ENCODE measurements at regions not wholly inside any gene's neighbourhood (a gene's known extent, or its start where the extent isn't known, plus 50 kb on each side); places are given as distances from the start of the nearest gene placed in this dataset.
"Not testable (repeated sequence)": the region's sequence is repeated elsewhere in the genome, so short reads cannot be mapped to it uniquely, and the experiment has no call there.

DNA sequence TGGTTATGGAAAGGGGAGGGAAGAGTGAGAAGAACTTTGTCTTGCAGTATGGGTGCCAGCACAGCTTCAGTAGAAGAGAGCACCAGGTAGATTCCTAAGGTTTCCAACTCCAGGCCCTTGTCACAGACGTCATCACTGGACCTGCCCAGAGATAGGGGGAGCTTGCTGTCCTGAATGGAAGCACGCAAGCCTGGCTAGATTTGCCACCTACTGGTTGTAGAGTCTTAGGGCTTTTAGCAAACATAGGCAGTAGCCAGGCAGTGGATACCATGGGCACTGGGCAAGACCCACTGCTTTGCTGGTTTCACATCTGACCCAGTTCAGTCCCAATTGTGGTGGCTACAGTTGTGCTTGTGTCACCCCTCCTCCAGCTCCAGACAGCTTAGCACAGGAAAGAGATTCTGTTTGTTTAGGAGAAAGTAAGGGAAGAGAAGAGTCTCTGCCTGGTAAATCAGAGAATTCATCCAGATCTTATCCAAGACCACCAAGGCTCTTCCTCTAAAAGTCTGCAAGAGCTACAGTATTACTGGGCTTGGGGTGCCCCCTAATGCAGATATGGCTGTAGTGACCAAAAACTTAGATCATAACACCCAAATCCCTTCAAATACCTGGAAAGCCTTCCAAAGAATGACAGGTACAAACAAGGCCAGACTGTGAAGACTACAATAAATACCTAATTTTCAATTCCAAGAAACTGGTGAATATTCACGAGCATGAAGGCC lies 158.9 kb downstream of the HINT1 start:
- no peak for DNase-seq (ENCODE audit: low read depth in 2 of 2, low spot score in 1 of 2)

DNA sequence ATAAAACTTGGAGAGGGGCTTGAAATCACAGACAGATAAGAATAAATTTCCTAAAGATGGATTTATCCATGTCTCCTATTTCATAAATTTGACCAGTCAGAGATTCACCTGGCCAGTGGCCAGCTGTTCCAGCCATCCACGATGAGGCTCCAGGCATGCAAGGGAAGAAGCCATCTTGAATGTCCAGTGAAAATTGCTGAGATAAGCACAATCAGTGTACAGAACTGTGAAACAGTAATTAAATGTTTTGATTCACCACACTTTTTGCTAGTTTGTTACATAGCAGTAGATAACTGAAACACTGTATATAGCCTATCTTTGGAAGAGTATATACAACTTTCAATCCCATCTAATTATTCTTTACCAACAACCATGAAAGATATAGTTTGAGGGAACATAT lies 163.5 kb downstream of the HINT1 start:
- DNase-seq (ENCODE audit: low read depth in 2 of 2, low spot score in 1 of 2), result no peak

DNA sequence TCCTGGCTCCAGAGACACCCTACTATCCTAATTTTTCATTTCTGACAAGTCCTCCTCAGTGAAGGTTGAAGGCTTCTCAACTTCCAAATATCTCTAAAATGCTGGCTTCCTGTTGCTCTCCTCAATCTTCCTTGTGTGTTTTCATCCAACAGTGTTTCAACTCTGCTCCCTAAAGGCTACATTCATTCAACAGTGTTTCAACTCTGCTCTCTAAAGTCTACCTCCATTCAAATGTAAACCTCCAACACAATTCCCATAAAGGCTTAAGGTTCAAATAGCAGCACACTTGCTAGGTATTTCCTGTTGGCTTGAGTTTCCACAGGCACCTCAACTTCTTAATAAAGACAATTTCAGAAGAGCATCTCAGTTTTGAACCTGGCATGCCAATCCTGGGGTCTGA lies 164.8 kb downstream of the HINT1 start:
- DNase-seq (ENCODE audit: low read depth in 2 of 2, low spot score in 1 of 2), result no peak

DNA sequence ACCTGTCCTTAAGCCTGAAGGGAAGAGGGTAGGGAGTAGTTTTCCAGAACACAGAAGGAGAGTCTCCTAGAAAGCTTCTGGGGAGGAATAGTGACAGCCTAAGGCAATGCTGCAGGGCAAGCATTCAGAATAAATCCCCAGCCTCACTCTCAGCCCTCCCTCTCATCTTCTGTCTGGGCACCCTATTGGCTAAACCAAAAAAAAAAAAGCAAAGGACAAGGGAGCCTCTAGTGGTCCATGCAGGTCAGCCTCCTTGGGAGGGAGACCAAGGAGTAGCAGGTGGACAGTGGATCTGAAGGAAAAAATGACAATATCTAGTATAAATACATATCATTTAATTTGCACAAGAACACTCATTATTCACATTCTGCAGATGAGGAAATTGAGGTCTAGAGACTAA lies 168.3 kb downstream of the HINT1 start:
- not testable (repeated sequence) for DNase-seq (ENCODE audit: low read depth in 2 of 2, low spot score in 1 of 2)

DNA sequence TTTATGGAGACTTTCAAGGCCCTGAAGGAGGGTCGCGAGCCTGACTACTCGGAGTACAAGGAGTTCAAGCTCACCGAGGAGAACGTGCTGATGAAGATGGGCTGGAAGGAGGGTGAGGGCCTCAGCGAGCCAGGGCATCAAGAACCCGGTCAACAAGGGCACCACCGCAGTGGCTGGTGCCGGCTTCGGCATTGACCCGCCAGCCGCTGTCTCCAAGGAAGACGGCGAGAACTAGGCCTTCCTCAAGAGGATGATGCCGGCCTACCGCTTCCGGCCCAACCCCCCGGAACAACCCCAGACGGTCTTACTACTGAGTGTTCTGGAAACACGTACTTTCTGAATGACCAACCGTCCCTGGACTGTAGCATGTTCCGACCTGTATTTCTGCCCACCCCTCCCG lies 169.2 kb downstream of the HINT1 start:
- DNase-seq (ENCODE audit: low read depth in 2 of 2, low spot score in 1 of 2), result no peak

DNA sequence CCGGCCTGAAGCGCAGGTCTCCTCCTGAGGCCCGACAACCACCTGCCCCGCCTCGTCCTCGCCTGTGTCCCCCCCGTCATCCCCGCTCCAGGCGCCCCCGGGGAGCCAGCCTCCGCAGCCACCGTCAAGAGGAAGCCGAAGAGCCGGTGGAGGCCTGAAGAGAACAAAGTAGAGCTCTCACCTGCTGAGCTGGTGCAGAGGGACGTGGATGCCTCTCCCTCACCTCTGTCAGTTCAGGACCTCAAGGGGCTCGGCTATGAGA lies 169.9 kb downstream of the HINT1 start:
- no peak for DNase-seq (ENCODE audit: low read depth in 2 of 2, low spot score in 1 of 2)

DNA sequence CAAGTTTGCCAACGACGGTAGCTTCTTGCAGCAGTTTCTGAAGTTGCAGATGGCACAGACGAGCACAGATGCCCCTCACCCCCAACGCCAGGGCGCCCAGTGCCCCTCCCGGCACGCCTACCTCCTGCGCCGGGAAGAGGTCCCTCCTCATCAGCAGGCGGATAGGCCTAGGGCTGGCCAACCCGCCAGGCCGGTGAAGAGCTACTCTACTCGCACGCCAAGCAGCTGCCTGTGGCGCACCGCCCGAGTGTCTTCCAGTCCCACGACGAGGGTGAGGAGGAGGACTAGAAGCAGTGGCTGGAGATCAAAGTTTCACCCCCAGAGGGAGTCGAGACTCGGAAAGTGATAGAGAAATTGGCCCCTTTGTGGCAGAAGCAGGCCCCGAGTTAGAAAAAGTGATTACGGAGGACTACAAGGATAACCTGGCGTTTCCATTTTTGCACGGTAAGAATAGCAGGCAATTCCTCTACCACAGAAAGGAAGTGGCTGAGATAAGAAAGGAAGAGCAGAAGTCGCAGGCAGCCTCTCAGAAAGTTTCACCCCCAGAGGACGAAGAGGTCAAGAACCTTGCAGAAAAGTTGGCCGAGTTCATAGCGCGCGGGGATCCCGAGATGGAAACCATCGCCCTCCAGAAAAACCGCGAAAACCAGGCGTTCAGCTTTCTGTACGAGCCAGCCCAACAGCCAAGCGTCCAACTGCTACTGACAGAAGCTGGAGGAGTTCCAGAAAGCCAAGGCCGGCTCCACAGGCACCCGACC lies 170.4 kb downstream of the HINT1 start:
- no peak for DNase-seq (ENCODE audit: low read depth in 2 of 2, low spot score in 1 of 2)

DNA sequence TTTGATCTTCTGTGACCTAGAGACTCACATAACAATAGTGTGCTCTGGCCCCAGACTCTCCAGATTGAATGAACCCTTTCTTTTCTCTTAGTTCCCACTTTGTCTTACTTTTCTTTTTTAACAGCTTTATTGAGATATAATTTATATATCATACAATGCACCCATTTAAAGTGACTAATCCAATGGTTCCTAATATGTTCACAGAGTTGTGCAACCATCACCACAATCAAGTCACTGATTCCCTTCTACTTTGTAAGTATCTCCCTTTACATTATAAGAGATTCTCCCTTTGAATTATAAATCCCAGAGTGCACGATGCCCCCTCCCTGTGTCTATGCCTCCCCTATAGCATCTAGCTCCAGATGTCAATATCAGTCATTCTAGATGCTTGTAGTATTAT lies 172.4 kb downstream of the HINT1 start:
- DNase-seq (ENCODE audit: low read depth in 2 of 2, low spot score in 1 of 2), result no peak

DNA sequence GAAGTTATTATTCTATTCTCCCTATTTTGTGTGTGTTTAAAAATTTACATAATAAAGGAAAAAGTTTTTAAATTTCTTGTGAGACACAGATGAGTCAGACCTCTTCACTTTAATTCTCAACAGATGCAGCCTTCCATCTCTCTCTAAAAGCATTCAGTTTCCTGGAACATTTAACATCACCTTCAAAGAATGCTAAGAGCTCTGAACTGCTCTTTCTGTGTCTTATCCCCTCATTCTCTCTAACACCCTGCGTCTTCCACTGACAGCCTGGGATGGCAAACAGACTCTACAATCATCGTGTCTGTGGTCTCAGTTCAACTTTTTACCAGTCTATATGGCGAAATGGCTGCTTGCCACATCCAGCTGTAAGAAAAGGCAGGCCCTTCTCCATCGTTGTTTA lies 173.0 kb downstream of the HINT1 start:
- DNase-seq (ENCODE audit: low read depth in 2 of 2, low spot score in 1 of 2), result no peak

DNA sequence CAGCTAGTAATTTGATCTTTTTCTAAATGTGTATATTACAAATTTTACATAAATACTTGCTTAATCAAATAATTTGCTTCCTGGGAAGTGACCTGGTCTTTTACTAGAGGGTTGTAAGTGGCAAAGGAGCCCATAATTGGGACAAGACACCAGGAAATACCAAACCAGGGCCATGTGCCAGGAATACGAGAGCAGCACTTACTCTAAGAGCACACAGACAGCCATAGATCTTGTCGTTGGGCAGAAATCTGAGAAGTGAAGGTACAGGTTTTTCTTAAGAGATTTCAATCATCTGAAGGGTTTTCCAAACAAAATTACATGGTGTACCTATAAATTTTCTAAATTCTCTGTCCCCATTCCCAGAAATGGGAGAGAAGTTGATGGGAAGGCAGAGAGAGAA lies 179.3 kb downstream of the HINT1 start:
- no peak for DNase-seq (ENCODE audit: low read depth in 2 of 2, low spot score in 1 of 2)

DNA sequence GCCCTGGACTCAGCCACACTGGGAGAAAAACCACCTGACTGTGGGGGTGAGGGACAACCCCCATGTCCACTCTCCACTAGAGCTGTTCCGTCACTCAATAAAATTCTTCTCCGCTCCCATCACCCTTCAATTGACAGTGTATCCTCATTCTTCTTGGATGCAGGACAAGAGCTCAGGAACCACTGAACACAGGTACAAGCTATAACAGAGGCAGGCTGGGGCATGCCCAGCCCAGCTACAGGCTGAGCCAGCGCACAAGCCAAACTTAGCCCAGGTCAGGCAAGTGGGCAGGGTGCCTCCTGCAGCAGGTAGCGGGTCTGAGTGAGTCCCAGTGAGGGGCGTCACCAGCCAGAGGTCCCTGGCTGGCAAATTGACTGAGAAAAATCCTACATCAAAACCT lies 183.4 kb downstream of the HINT1 start:
- DNase-seq (ENCODE audit: low read depth in 2 of 2, low spot score in 1 of 2), result no peak

DNA sequence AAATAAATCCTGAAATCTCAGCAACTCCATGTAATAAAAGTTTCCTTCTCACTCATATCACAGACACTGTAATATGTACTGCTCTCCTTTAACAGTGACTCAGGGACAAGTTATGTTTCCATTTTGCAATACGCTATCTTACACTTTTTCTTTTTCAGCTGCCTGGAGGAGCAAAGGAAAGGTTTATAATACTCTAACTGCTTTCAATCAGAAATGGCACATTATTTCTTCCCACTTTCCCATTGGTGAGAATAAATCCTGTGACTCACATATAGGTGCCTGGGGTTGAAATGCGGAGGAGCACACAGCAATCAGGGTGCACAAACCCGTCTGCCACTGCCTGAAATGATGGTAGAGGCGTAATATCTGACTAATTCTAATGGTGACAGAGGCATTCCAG lies 186.6 kb downstream of the HINT1 start:
- no peak for DNase-seq (ENCODE audit: low read depth in 2 of 2, low spot score in 1 of 2)

DNA sequence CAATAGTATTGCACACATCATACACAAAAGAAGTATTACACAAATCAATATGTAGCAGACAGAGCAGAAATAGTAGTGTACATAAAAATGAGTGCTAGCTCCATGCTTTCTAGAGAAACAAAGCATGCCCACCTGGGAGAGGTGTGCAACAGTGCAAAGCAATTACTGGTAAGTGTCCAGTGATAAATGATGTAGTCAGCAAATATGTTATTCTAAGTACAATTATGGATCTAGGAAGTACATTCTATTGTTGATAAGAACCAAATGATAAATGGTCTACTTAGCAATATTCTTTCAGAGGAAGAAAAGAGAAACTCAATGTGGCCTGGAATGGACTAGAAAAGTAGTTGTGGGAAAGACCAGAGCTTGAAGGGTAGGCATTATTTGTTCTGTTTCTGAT lies 188.6 kb downstream of the HINT1 start:
- no peak for DNase-seq (ENCODE audit: low read depth in 2 of 2, low spot score in 1 of 2)

DNA sequence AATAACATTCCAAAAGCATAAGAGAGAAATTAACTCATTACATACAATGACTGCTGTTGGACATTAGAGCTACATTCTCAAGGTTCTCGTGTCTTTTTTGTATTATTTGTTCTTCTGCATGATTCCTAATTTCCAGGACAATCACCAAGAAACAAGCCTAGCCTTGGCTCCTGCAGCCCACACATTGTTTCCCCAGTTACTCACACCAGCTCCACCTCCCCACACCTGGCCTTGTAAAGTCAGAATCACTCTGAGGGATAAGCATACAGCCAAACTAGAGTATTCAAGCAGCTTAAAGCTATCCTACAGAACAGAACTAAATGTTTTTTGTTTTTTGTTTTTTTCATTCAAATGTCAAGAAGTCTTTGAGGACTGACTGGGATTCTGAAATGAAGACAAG lies 189.2 kb downstream of the HINT1 start:
- DNase-seq (ENCODE audit: low read depth in 2 of 2, low spot score in 1 of 2), result no peak

DNA sequence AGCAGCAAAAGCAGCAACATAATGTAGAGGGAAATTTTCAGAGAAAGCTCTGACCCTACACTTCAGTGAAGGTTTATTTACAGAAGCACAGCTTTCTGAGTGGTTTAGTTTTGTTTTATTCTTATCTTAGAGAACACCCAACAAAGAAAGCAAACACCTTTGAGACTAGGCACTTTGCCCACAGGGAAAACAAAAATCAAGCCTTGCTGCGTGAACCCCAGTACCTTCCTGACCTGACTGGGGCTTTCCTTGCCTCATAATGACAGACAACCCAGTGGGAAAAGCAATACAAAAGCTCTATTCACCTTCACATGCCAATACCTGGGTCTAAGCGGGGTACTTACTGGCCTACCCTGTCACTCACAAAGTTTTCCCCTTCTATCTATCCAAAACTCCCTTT lies 189.8 kb downstream of the HINT1 start:
- no peak for DNase-seq (ENCODE audit: low read depth in 2 of 2, low spot score in 1 of 2)

DNA sequence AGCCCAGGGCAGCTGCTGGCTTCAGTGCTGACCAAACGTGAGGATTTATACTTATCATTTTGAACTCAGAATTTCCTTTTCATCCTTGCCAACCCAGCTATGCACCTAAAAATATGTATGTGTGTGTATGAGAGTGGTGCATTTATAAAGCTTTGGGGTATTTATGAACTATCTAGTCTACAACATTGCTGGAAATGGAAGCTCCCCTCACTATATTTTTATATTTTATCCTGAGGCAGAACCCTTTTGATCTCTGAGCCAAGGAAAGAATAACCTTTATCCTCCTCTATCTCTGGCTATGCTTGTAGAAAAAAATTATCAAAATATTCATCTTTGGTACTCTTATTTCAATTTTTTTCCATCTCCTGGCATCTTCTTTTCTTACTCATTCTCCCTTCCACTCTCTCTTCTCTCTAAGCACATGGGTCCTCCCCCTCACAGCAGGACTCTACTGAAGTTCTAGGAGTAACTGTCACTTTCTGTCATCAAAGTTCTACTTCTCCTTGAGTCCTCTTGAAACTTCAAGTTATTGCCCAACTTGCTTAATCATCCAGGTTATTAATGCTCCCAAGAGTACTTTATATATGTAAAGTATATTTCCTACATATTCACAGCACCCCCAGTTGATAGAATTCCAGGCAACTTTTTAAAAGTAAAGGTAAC lies 190.9 kb downstream of the HINT1 start:
- DNase-seq (ENCODE audit: low read depth in 2 of 2, low spot score in 1 of 2), result no peak

DNA sequence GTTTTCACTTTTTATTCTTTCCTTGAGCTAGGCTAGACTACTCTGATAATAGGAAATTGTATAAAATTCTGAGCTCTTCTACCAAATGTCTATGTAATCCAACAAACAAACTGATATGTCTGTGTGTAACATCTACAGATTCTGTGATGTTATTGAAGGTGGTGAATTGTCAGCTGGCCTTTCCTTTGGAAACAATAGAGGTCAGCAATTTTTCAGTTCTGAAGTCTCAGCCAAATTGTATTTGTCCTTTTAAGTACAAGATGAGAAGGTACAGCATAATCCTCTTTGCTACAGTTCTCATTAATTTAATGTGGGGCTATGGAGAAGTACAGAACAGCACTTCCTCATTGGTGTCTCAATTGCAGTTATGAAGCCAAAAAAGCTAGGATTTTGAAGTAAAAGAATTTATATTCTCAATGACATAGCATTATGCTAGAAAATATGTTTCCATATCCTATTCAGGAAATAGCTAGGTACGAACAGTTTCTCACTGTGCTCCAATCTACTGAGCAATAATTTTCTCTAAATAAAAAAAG lies 198.0 kb downstream of the HINT1 start:
- no peak for DNase-seq (ENCODE audit: low read depth in 2 of 2, low spot score in 1 of 2)

DNA sequence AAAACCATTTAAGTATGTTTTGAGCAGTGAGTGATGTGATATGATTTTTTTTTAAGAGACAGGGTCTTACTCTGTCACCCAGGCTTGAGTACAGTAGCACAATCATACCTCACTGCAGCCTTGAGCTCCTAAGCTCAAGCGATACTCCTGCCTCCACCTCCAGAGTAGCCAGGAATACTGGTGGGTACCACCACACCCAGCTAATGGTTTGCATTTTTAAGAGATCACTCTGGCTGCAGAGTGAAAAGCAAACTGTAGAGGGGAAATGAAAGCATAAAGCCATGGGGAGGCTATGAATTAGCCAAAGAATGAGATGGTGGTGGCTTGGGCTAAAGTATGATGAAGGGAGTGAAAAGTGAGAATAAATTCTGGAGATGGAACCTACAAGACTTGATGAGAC lies 199.1 kb downstream of the HINT1 start:
- DNase-seq (ENCODE audit: low read depth in 2 of 2, low spot score in 1 of 2), result no peak

DNA sequence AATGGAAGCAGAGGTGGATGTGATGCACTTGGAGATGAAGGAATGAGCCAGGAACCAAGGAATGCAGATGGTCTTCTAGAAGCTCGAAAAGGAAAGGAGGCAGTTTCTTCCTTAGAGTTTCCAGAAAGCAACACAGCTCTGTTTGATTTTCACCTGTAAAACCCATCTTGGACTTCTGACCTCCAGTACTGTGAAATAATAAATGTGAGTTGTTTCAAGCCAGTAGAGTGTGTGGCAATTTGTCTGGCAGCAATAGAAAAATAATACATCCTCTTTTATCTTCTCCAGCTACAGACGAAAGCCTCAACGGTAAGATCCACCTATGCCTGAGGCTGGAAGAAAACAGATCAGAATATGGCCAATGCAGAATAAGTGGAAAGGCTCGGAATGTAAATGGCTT lies 199.7 kb downstream of the HINT1 start:
- DNase-seq (ENCODE audit: low read depth in 2 of 2, low spot score in 1 of 2), result no peak

DNA sequence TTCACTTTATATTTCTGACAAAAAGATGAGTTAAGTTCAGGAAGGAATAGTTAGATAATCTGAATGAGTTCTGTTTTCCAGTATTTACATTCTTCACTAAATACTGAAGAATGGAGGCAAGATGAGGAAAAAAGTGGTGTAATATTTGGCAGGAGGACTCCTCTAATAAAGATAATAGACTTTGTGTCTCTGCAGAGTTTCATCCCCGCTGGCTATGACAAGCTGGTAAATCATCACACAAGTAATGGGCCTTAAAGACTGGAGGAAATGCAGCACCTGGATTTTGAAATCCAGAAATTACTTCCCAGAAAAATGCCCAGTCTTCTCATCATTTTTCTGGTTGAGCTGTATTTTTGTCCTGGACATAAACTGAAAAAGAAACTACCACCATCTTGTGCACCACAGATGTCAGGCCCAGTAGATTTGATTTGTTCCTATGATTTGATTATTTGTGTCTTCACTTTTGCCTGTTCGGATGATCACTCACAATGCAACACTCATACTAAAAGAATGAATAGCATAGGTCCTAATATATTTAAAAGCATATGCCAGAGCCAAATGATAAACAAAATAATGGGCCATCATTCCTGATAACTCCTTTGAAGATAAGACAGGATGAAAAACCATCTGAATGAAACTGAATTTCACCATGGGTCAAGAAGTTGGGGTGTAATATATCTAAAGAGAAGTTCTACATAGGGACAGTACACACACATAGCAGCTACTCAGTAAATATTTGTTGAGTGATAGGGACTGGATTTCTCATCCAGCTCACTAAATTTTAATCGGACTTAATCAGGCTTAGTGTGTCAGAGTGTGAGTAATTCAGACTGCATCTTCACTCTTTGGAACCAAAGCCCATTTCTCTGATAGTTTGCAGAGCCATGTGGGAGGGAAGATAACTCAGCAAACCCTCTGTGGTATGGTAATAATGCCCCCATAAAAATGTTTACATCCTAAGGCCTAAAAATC lies 200.5 kb downstream of the HINT1 start:
- DNase-seq (ENCODE audit: low read depth in 2 of 2, low spot score in 1 of 2), result no peak

DNA sequence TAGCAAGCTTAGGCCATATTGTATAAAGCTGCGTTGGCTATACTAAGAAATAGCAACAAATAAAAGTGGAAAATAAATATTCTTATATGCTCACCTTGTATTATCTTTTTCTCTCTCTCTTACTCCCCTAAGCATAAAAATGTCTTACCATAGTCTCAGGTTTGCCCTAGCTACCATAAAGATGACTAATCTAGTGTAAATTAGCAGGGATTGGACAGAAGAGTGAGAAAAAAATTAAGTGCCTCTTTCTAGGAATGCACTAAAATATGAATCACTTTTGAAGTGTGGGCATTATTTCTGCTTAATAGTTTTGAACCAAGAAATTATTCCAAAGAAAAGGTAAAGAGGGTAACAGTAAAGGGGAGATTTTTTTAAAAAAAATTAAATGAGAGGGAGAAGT lies 201.3 kb downstream of the HINT1 start:
- no peak for DNase-seq (ENCODE audit: low read depth in 2 of 2, low spot score in 1 of 2)

Measured in stimulated activated CD8-positive, alpha-beta memory T cell treated with anti-CD3 and anti-CD28 coated beads, Interleukin-4, amount 100 ng/mL, for 1 hour (primary cell).